ENCODE measurements at regions not wholly inside any gene's neighbourhood (a gene's known extent, or its start where the extent isn't known, plus 50 kb on each side); places are given as distances from the start of the nearest gene placed in this dataset.

- in situ Hi-C loops (cut with HindIII; ENCODE audit: low sequenced_read_pairs), result no loop called here
These were observed 104.4 kb downstream of the SEC23IP start for GRCh38 chr10:119996944-119997343.

- in situ Hi-C loops (cut with HindIII; ENCODE audit: low sequenced_read_pairs), result no loop called here
These were observed 104.9 kb downstream of the SEC23IP start for GRCh38 chr10:119997429-119997828.

GRCh38 chr10:120002785-120003184 lies 110.3 kb downstream of the SEC23IP start:
- in situ Hi-C loops (cut with HindIII; ENCODE audit: low sequenced_read_pairs), result no loop called here

- in situ Hi-C loops (cut with HindIII; ENCODE audit: low sequenced_read_pairs), result no loop called here
These were observed 113.0 kb downstream of the SEC23IP start for GRCh38 chr10:120005207-120006201.

- in situ Hi-C loops (cut with HindIII; ENCODE audit: low sequenced_read_pairs), result no loop called here
These were observed 114.7 kb downstream of the SEC23IP start for GRCh38 chr10:120007261-120007660.

GRCh38 chr10:120011359-120012130 lies 119.0 kb downstream of the SEC23IP start:
- in situ Hi-C loops (cut with HindIII; ENCODE audit: low sequenced_read_pairs), result no loop called here

GRCh38 chr10:120012131-120012400 lies 119.5 kb downstream of the SEC23IP start:
- in situ Hi-C loops (cut with HindIII; ENCODE audit: low sequenced_read_pairs), result no loop called here

GRCh38 chr10:120012566-120012965 lies 120.0 kb downstream of the SEC23IP start:
- in situ Hi-C loops (cut with HindIII; ENCODE audit: low sequenced_read_pairs), result no loop called here

GRCh38 chr10:120014031-120014430 lies 121.5 kb downstream of the SEC23IP start:
- in situ Hi-C loops (cut with HindIII; ENCODE audit: low sequenced_read_pairs), result no loop called here

GRCh38 chr10:120015064-120015463 lies 122.5 kb downstream of the SEC23IP start:
- in situ Hi-C loops (cut with HindIII; ENCODE audit: low sequenced_read_pairs), result no loop called here

GRCh38 chr10:120016906-120017305 lies 124.4 kb downstream of the SEC23IP start:
- in situ Hi-C loops (cut with HindIII; ENCODE audit: low sequenced_read_pairs), result no loop called here

GRCh38 chr10:120017733-120018417 lies 125.3 kb downstream of the SEC23IP start:
- in situ Hi-C loops (cut with HindIII; ENCODE audit: low sequenced_read_pairs), result no loop called here

GRCh38 chr10:120018695-120019094 lies 126.2 kb downstream of the SEC23IP start:
- in situ Hi-C loops (cut with HindIII; ENCODE audit: low sequenced_read_pairs), result no loop called here

- in situ Hi-C loops (cut with HindIII; ENCODE audit: low sequenced_read_pairs), result no loop called here
These were observed 127.0 kb downstream of the SEC23IP start for GRCh38 chr10:120019568-120019967.

GRCh38 chr10:120022357-120022756 lies 129.8 kb downstream of the SEC23IP start:
- in situ Hi-C loops (cut with HindIII; ENCODE audit: low sequenced_read_pairs), result no loop called here

- in situ Hi-C loops (cut with HindIII; ENCODE audit: low sequenced_read_pairs), result loop anchor here (10.0 kb wide), 1 partner anchor 349 kb away; no protein-coding TSS in a partner anchor
These were observed 141.7 kb downstream of the SEC23IP start for GRCh38 chr10:120034236-120034635.

GRCh38 chr10:120039046-120039445 lies 146.5 kb downstream of the SEC23IP start:
- in situ Hi-C loops (cut with HindIII; ENCODE audit: low sequenced_read_pairs), result loop anchor here (10.0 kb wide), 1 partner anchor 354 kb away; no protein-coding TSS in a partner anchor

GRCh38 chr10:120039826-120040225 lies 147.3 kb downstream of the SEC23IP start:
- in situ Hi-C loops (cut with HindIII; ENCODE audit: low sequenced_read_pairs), result loop anchor here (10.0 kb wide), 1 partner anchor 355 kb away; no protein-coding TSS in a partner anchor

GRCh38 chr10:120041807-120042559 lies 149.5 kb downstream of the SEC23IP start:
- in situ Hi-C loops (cut with HindIII; ENCODE audit: low sequenced_read_pairs), result no loop called here

GRCh38 chr10:120042705-120043104 lies 150.2 kb downstream of the SEC23IP start:
- in situ Hi-C loops (cut with HindIII; ENCODE audit: low sequenced_read_pairs), result no loop called here
